Gastroesophageal sphincter (tissue), 4 donors: ENCODE measurements at regions not wholly inside any gene's neighbourhood (a gene's known extent, or its start where the extent isn't known, plus 50 kb on each side); places are given as distances from the start of the nearest gene placed in this dataset.
"Not testable (repeated sequence)": the region's sequence is repeated elsewhere in the genome, so short reads cannot be mapped to it uniquely, and the experiment has no call there.

Experiments used
- ATAC-seq: fragments of 150-250 bp; one replicate; pipeline ENCODE4 v1.9.1; 2016; ENCODE audit warnings: mild to moderate bottlenecking, moderate library complexity
- H3K27ac ChIP-seq, 4 donors: fragments of 200-600 bp; sonication (generic) in 3 of 4; 1 replicate in 3 of 4; 2 replicates in 1 of 4; pipeline ENCODE4 v1.5.1; 2016 to 2019
- H3K27me3 ChIP-seq: fragments of 200-600 bp; sonication (generic); one replicate; pipeline ENCODE4 v1.5.1; 2019
- H3K36me3 ChIP-seq, 2 donors: fragments of 200-600 bp; sonication (generic); one replicate each; pipeline ENCODE4 v1.5.1; 2019; ENCODE audit warnings: control low read depth in 1 of 2
- H3K4me1 ChIP-seq, 3 donors: fragments of 200-600 bp; sonication (generic); 1 replicate in 2 of 3; 2 replicates in 1 of 3; pipeline ENCODE4 v1.5.1; 2016 to 2019; ENCODE audit warnings: control low read depth in 2 of 3
- H3K4me3 ChIP-seq, 2 donors: fragments of 200-600 bp; sonication (generic); one replicate each; pipeline ENCODE4 v1.5.1; 2019; ENCODE audit warnings: mild to moderate bottlenecking in 1 of 2, moderate library complexity in 1 of 2
- H3K9me3 ChIP-seq, 3 donors: fragments of 200-600 bp; sonication (generic); one replicate each; pipeline ENCODE4 v1.5.1; 2017 to 2019; ENCODE audit warnings: control low read depth in 2 of 3
- CTCF ChIP-seq, 4 experiments: fragments of 200-600 bp in 2 of 4; fragments of 450-650 bp in 2 of 4; sonication (generic) in 1 of 4; IDR thresholded peaks; one replicate each; pipeline ENCODE4 v1.5.1; 2017 to 2019; ENCODE audit warnings: antibody characterized with exemption in 4 of 4, mild to moderate bottlenecking in 2 of 4, moderate library complexity in 2 of 4
- EP300 ChIP-seq: sonication (generic); formaldehyde crosslinking; IDR thresholded peaks from one replicate; pipeline ENCODE4 v1.6.1; 2017; ENCODE audit warnings: antibody characterized with exemption, mild to moderate bottlenecking
- POLR2A ChIP-seq, 2 donors: fragments of 450-650 bp; IDR thresholded peaks; one replicate each; pipeline ENCODE4 v1.6.1; 2017; ENCODE audit warnings: antibody characterized with exemption in 2 of 2, mild to moderate bottlenecking in 2 of 2, moderate library complexity in 1 of 2
- POLR2AphosphoS5 ChIP-seq: sonication (generic); formaldehyde crosslinking; IDR thresholded peaks from one replicate; pipeline ENCODE4 v1.6.1; 2017; ENCODE audit warnings: antibody characterized with exemption
- WGBS, 2 donors: methylation state at CpG; one replicate each; pipeline ENCODE4 v1.1.5; 2018; ENCODE audit warnings: low coverage in 1 of 2; 5-methylcytosine and 5-hydroxymethylcytosine counted together

- Histone ChIP-seq H3K36me3 (no peaks in the 10 kb centered on the region), H3K27me3 (no peaks in the 10 kb centered on the region), H3K27ac (no peak overlapping the region), H3K4me1 (no peaks in the 10 kb centered on the region), H3K4me3 (no peak overlapping the region), H3K9me3 (no peaks in the 10 kb centered on the region)
- TF ChIP-seq POLR2A (IDR thresholded peaks at IDR 0.05) (no peak), EP300 (no peak), POLR2AphosphoS5 (no peak)
- ATAC-seq, result no peak
- 49 to 86% methylated on average over 2 to 3 of the region's 3 CpGs for WGBS, 2 donors
Observed at GRCh38 chr2:77866661-77867060, 344.5 kb upstream of the LRRTM4 start.

GRCh38 chr2:77867146-77867545, 345.0 kb upstream of the LRRTM4 start:
- H3K9me3 ChIP-seq, result no peaks in the 10 kb centered on the region
- no peak overlapping the region for H3K27ac ChIP-seq
- TF ChIP-seq EP300 (no peak), POLR2AphosphoS5 (no peak), POLR2A (IDR thresholded peaks at IDR 0.05) (no peak), CTCF (IDR thresholded peaks at IDR 0.05) (no peak)
- no peaks in the 10 kb centered on the region for H3K36me3 ChIP-seq
- no peak overlapping the region for H3K4me3 ChIP-seq
- ATAC-seq, result no peak
- H3K4me1 ChIP-seq, result no peaks in the 10 kb centered on the region
- H3K27me3 ChIP-seq, result no peaks in the 10 kb centered on the region

GRCh38 chr2:77873506-77873905, 351.3 kb upstream of the LRRTM4 start:
- WGBS, 2 donors, result 43 to 49% methylated on average over 3 of the region's 3 CpGs
- H3K9me3 ChIP-seq, result no peaks in the 10 kb centered on the region
- TF ChIP-seq EP300 (no peak), POLR2AphosphoS5 (no peak), POLR2A (IDR thresholded peaks at IDR 0.05) (no peak), CTCF (IDR thresholded peaks at IDR 0.05) (no peak)
- no peak for ATAC-seq
- H3K36me3 ChIP-seq, result no peaks in the 10 kb centered on the region
- H3K27me3 ChIP-seq, result no peaks in the 10 kb centered on the region
- no peak overlapping the region for H3K4me3 ChIP-seq
- H3K4me1 ChIP-seq, result no peaks in the 10 kb centered on the region
- H3K27ac ChIP-seq, result no peak overlapping the region

- ATAC-seq, H3K9me3 ChIP-seq, H3K27ac ChIP-seq, H3K36me3 ChIP-seq, H3K27me3 ChIP-seq, H3K4me1 ChIP-seq, H3K4me3 ChIP-seq: not testable (repeated sequence)
- WGBS, 2 donors, result 84 to 89% methylated on average over 6 of the region's 6 CpGs
Observed at GRCh38 chr2:77900211-77900610, 378.0 kb upstream of the LRRTM4 start.

- no peak for ATAC-seq
- Histone ChIP-seq H3K27me3 (no peaks in the 10 kb centered on the region), H3K4me1 (no peaks in the 10 kb centered on the region), H3K4me3 (no peak overlapping the region), H3K27ac (no peak overlapping the region), H3K9me3 (no peaks in the 10 kb centered on the region), H3K36me3 (no peaks in the 10 kb centered on the region)
- no peak for TF ChIP-seq POLR2A (IDR thresholded peaks at IDR 0.05)
- TF ChIP-seq POLR2AphosphoS5, result no peak
- no peak for TF ChIP-seq EP300
- TF ChIP-seq CTCF (IDR thresholded peaks at IDR 0.05), result no peak
- 74 to 81% methylated on average over 3 of the region's 3 CpGs for WGBS, 2 donors
Observed at GRCh38 chr2:77910136-77910535, 388.0 kb upstream of the LRRTM4 start.

- H3K36me3 ChIP-seq, result no peaks in the 10 kb centered on the region
Observed at GRCh38 chr2:77920838-77921366, 398.7 kb upstream of the LRRTM4 start.

More at GRCh38 chr2:77920838-77921366, 398.7 kb upstream of the LRRTM4 start:
- Histone ChIP-seq H3K4me1 (no peaks in the 10 kb centered on the region), H3K27me3 (no peaks in the 10 kb centered on the region), H3K27ac (no peak overlapping the region), H3K9me3 (no peaks in the 10 kb centered on the region), H3K4me3 (no peak overlapping the region)
- 90 to 92% methylated on average over 3 of the region's 3 CpGs for WGBS, 2 donors
- no peak for ATAC-seq
- TF ChIP-seq POLR2A (IDR thresholded peaks at IDR 0.05), result no peak
- no peak for TF ChIP-seq CTCF (IDR thresholded peaks at IDR 0.05)
- no peak for TF ChIP-seq EP300
- no peak for TF ChIP-seq POLR2AphosphoS5
